Mesothelial cell of epicardium (in vitro differentiated cells): ENCODE measurements at regions not wholly inside any gene's neighbourhood (a gene's known extent, or its start where the extent isn't known, plus 50 kb on each side); places are given as distances from the start of the nearest gene placed in this dataset.

ENCODE experiments used
- DNase-seq, 2 experiments: peaks; one replicate each; pipeline ENCODE4 v3.0.0; 2021; ENCODE audit warnings: low spot score in 2 of 2; ENCODE audit not compliant: unreplicated experiment in 2 of 2
- H3K27ac Mint-ChIP-seq: 2 replicates; pipeline ENCODE4 v1.8.0; 2021; ENCODE audit warnings: mixed read lengths
- H3K27me3 Mint-ChIP-seq: 2 replicates; pipeline ENCODE4 v1.8.0; 2021; ENCODE audit warnings: low read depth, mixed read lengths
- H3K36me3 Mint-ChIP-seq: 2 replicates; pipeline ENCODE4 v1.8.0; 2021; ENCODE audit warnings: mixed read lengths
- H3K4me1 Mint-ChIP-seq: 2 replicates; pipeline ENCODE4 v1.8.0; 2021; ENCODE audit warnings: mixed read lengths
- H3K4me3 Mint-ChIP-seq: 2 replicates; pipeline ENCODE4 v1.8.0; 2021; ENCODE audit warnings: mild to moderate bottlenecking, moderate library complexity, mixed read lengths
- H3K9me3 Mint-ChIP-seq: 2 replicates; pipeline ENCODE4 v1.8.0; 2021; ENCODE audit warnings: mixed read lengths
- TF ChIP-seq, protein P1 (sequence below): fragments of 200-600 bp; sonication (generic); IDR thresholded peaks from one replicate; pipeline ENCODE4 v1.5.0; 2021; ENCODE audit warnings: antibody characterized with exemption; ENCODE audit not compliant: unreplicated experiment

DNA sequence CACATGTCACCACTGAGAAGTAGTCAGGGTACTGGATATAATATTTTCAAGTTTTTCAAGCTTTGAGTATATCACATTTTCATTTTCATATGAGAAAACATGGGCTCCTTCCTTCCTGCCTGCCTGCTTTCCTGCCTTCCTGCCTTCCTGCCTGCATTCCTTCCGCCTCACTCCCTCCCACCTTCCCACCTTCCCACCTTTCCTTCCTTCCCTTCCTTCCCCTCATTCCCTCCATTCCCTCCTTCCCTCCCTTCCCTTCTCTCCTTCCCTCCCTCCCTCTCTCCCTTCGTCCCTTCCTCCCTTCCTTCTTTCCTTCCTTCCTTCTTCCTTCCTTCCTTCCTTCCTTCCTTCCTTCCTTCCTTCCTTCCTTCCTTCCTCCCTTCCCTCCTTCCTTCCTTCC, 175.3 kb downstream of the HMHB1 start:
- H3K4me1 Mint-ChIP-seq: peaks cover 25% of the 10 kb centered on the region
- no peak overlapping the region for H3K4me3 Mint-ChIP-seq
- H3K9me3 Mint-ChIP-seq: no peaks in the 10 kb centered on the region
- TF ChIP-seq, protein P1, sequence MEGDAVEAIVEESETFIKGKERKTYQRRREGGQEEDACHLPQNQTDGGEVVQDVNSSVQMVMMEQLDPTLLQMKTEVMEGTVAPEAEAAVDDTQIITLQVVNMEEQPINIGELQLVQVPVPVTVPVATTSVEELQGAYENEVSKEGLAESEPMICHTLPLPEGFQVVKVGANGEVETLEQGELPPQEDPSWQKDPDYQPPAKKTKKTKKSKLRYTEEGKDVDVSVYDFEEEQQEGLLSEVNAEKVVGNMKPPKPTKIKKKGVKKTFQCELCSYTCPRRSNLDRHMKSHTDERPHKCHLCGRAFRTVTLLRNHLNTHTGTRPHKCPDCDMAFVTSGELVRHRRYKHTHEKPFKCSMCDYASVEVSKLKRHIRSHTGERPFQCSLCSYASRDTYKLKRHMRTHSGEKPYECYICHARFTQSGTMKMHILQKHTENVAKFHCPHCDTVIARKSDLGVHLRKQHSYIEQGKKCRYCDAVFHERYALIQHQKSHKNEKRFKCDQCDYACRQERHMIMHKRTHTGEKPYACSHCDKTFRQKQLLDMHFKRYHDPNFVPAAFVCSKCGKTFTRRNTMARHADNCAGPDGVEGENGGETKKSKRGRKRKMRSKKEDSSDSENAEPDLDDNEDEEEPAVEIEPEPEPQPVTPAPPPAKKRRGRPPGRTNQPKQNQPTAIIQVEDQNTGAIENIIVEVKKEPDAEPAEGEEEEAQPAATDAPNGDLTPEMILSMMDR: no peak
- no peak for DNase-seq
- H3K27ac Mint-ChIP-seq: no peak overlapping the region
- no peaks in the 10 kb centered on the region for H3K36me3 Mint-ChIP-seq
- peaks cover 5% of the 10 kb centered on the region for H3K27me3 Mint-ChIP-seq

DNA sequence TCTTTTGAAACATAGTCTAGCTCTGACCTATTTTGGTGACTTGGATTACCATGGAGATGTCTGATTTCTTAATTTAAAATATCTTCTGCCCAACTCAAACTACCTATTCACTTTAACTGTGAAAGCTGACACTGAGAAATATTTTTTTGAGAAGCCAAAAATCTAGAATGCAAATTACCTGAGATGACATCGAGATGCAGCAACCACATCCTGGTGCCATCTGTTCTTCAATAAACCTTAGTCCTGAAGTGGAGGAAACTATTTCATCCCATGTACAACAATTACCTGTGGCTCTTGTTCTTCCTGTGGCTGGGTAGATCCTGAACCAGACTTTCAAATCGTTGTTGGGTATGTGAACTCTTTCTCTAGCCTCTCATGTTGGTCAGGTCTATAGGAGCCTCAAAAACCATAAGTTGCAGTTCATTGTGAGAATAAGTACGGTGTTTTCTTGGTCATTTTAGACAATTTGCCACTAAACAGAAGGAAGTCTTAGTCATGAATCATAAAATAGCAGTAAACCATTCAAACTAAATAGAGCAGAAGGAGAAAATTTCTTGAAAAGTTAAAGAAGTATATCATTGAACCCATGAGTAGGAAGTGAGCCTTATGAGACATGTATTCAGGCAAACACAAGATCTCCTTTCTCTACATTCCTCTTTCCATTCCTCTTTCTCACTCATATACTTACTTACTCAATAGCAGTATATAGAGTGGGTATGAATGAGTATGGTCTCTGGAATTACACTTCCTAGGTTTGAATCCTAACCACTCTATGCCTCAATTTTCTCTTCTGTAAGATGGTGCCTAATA, 176.0 kb downstream of the HMHB1 start:
- H3K36me3 Mint-ChIP-seq: no peaks in the 10 kb centered on the region
- TF ChIP-seq, protein P1: no peak
- H3K27me3 Mint-ChIP-seq: peaks cover 5% of the 10 kb centered on the region
- H3K4me1 Mint-ChIP-seq: peaks cover 25% of the 10 kb centered on the region
- no peak overlapping the region for H3K4me3 Mint-ChIP-seq
- no peaks in the 10 kb centered on the region for H3K9me3 Mint-ChIP-seq
- no peak for DNase-seq
- H3K27ac Mint-ChIP-seq: no peak overlapping the region

DNA sequence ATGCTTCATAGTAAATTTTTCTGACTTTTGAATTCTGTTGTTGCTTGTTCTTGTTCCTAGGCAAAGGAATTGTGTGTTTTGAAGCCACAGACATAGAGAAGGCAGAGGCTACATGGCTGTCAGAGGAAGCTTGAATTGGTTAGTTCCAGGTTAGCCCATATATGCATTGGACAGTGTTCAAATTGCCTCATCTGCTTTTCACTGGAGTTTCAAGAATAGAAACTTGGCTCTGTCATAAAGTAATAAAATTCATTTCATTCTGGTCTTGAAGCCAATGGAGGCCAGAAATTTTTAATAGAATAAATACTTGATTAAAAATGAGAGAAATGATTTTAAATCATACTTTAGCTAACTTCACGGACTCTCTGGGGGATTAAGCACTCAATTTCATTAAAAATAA, 178.0 kb downstream of the YIPF5 start:
- no peak overlapping the region for H3K27ac Mint-ChIP-seq
- TF ChIP-seq, protein P1: no peak
- H3K4me3 Mint-ChIP-seq: no peak overlapping the region
- H3K27me3 Mint-ChIP-seq: no peaks in the 10 kb centered on the region
- no peaks in the 10 kb centered on the region for H3K36me3 Mint-ChIP-seq
- H3K4me1 Mint-ChIP-seq: peaks cover 7% of the 10 kb centered on the region
- peaks cover 8% of the 10 kb centered on the region for H3K9me3 Mint-ChIP-seq
- no peak for DNase-seq

DNA sequence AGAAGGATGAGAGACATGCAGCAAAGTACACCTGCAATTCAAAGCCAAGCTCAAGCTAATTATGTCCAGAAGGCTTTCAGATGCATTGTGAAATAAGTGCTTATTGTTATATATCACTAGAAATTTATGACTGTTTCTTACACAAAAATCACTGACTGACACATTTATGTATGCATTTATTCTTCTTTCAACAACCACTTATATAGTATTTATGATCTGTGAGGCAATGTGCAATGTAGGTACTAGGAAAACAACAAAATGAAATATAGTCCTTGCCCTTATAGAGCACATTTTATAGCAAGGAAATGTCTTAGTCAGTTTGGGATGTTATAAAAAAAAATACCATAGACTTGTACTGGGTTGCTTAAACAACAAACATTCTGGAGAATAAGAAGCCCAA, 167.6 kb downstream of the YIPF5 start:
- Mint-ChIP-seq H3K9me3 (peaks cover 22% of the 10 kb centered on the region), H3K27me3 (no peaks in the 10 kb centered on the region), H3K36me3 (no peaks in the 10 kb centered on the region), H3K4me1 (no peaks in the 10 kb centered on the region), H3K27ac (no peak overlapping the region), H3K4me3 (no peak overlapping the region)
- no peak for DNase-seq
- TF ChIP-seq, protein P1: no peak

DNA sequence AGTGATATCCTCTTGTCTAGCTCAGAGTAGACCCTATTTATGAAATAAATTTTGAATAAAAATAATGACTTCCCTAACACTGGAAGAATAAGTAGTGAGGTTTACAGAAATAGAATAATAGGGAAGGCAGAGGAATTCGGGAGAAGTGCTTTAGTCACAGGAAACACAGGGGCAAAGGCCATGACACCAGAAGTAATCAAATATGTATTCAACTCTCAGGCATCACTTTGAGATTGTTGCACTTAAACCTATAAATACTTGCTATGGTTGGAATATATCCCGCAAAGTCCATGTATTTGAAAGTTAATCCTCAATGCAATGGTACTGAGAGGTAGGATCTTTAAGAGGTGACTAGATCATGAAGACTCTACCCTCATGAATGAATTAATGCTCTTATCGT, 166.8 kb downstream of the YIPF5 start:
- Mint-ChIP-seq H3K9me3 (peaks cover 14% of the 10 kb centered on the region), H3K27me3 (no peaks in the 10 kb centered on the region), H3K36me3 (no peaks in the 10 kb centered on the region), H3K4me1 (no peaks in the 10 kb centered on the region), H3K4me3 (no peak overlapping the region), H3K27ac (no peak overlapping the region)
- no peak for DNase-seq
- TF ChIP-seq, protein P1: no peak
